ENCODE measurements at regions not wholly inside any gene's neighbourhood (a gene's known extent, or its start where the extent isn't known, plus 50 kb on each side); places are given as distances from the start of the nearest gene placed in this dataset.

DNA sequence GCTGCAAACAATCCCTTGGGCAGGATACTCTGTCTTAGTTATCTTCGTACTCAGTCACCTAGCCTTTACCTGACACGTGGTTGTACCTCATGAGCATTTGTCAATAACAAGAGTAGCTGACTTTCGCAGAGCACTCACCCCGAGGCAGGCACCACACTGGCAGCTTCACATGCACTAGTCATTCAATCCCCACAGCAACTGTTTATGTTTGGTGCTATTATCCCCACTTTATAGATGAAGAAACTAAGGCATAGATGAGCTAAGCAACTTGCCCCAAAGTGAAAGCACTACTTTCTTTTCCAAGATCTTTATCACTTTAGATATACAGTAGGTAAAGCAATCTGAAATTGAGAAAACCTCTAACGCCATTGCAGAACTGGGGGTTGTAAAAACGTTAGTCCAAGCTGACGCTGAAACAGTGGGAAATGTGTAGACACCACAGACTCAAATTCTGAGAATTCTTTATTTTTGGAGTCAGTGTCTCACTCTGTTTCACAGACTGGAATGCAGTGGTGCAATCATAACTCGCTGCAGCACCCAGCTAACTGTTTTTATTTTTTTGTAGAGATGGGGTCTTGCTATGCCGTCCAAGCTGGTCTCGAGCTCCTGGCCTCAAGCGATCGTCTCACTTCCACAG is 446.0 kb downstream of the FOXO1 start:
- Histone ChIP-seq H3K36me3 (ENCODE audit: control insufficient read depth in 2 of 3, insufficient read depth in 3 of 3, low read length in 3 of 3) (no peaks in the 10 kb centered on the region), H3K4me1 (ENCODE audit: control insufficient read depth in 2 of 2, insufficient read depth in 2 of 2, low read length in 2 of 2) (peaks cover 34 to 37% of the 10 kb centered on the region in 2 donors), H3K4me3 (ENCODE audit: low read length) (no peak overlapping the region), H3K27ac (ENCODE audit: low read depth, low read length) (no peak overlapping the region), H3K27me3 (ENCODE audit: control insufficient read depth in 2 of 2, insufficient read depth in 2 of 2, low read length in 2 of 2) (no peaks in the 10 kb centered on the region), H3K9me3 (ENCODE audit: control insufficient read depth in 2 of 3, low read length in 3 of 3) (no peaks in the 10 kb centered on the region)
- Mint-ChIP-seq H3K9me3 (peaks cover 0 to 10% (median 0%) of the 10 kb centered on the region in 11 donors), H3K4me1 (peaks cover 31 to 82% (median 61%) of the 10 kb centered on the region in 7 donors), H3K27ac (peak overlapping the region in 8 of 9 donors; percentile 11 to 96 (median 89)), H3K27me3 (no peaks in the 10 kb centered on the region), H3K36me3 (peaks cover 0 to 18% (median 0%) of the 10 kb centered on the region in 5 donors), H3K4me3 (peak overlapping the region in 2 of 10 donors; percentile 1 to 49)
- intact Hi-C loops (cut with micrococcal nuclease) = no loop called here
- no peak for ATAC-seq
- DNase-seq = no peak
- ChIA-PET POLR2A (interaction anchor here (0.5 to 3.5 kb wide), 4 partner anchors 14 to 33 kb away, joined by 3 to 27 read pairs (median 3); no protein-coding TSS in a partner anchor), CTCF (interaction anchor here (1.5 kb wide), 2 partner anchors 13 to 31 kb away, joined by 3 to 5 read pairs; no protein-coding TSS in a partner anchor)

DNA sequence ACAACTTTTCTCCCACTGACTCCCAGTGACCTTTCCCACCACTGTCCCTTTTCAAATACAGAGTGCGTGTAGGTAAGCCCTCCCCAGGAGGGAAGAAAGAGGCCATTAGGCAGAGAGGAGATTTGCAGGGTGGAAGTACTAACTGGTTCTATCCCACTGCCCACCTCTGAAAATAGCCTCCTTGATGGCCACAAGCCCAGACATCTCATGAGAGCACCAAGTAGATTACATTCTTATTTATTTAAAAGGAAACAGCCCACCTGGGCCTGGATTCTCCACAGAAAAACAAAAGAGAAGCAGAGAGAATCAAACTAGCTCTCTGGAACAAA is 445.3 kb downstream of the FOXO1 start:
- peak overlapping the region; percentile 59 for H3K27ac ChIP-seq (ENCODE audit: low read depth, low read length)
- peaks cover 0 to 8% (median 0%) of the 10 kb centered on the region in 11 donors for H3K9me3 Mint-ChIP-seq
- peaks cover 26 to 75% (median 55%) of the 10 kb centered on the region in 7 donors for H3K4me1 Mint-ChIP-seq
- DNase-seq (no peak), ATAC-seq (no peak)
- no peaks in the 10 kb centered on the region for H3K27me3 ChIP-seq (ENCODE audit: control insufficient read depth in 2 of 2, insufficient read depth in 2 of 2, low read length in 2 of 2)
- H3K4me3 Mint-ChIP-seq = peak overlapping the region in 8 of 10 donors; percentile 32 to 73 (median 70)
- no peaks in the 10 kb centered on the region for H3K9me3 ChIP-seq (ENCODE audit: control insufficient read depth in 2 of 3, low read length in 3 of 3)
- H3K4me3 ChIP-seq (ENCODE audit: low read length) = peak overlapping the region; percentile 10
- peaks cover 31 to 37% of the 10 kb centered on the region in 2 donors for H3K4me1 ChIP-seq (ENCODE audit: control insufficient read depth in 2 of 2, insufficient read depth in 2 of 2, low read length in 2 of 2)
- peak overlapping the region; percentile 74 to 96 (median 90) for H3K27ac Mint-ChIP-seq
- H3K27me3 Mint-ChIP-seq = no peaks in the 10 kb centered on the region
- ChIA-PET CTCF (interaction anchor here (1.5 kb wide), 1 partner anchor 14 kb away, joined by 3 read pairs; no protein-coding TSS in a partner anchor), POLR2A (interaction anchor here (0.7 to 3.5 kb wide), 4 partner anchors 14 to 26 kb away, joined by 3 to 27 read pairs (median 4); no protein-coding TSS in a partner anchor)
- peaks cover 0 to 16% (median 0%) of the 10 kb centered on the region in 5 donors for H3K36me3 Mint-ChIP-seq
- intact Hi-C loops (cut with micrococcal nuclease) = loop anchor here in 1 of 2 donors (1.0 kb wide), 1 partner anchor 34 kb away; no protein-coding TSS in a partner anchor
- H3K36me3 ChIP-seq (ENCODE audit: control insufficient read depth in 2 of 3, insufficient read depth in 3 of 3, low read length in 3 of 3) = no peaks in the 10 kb centered on the region

DNA sequence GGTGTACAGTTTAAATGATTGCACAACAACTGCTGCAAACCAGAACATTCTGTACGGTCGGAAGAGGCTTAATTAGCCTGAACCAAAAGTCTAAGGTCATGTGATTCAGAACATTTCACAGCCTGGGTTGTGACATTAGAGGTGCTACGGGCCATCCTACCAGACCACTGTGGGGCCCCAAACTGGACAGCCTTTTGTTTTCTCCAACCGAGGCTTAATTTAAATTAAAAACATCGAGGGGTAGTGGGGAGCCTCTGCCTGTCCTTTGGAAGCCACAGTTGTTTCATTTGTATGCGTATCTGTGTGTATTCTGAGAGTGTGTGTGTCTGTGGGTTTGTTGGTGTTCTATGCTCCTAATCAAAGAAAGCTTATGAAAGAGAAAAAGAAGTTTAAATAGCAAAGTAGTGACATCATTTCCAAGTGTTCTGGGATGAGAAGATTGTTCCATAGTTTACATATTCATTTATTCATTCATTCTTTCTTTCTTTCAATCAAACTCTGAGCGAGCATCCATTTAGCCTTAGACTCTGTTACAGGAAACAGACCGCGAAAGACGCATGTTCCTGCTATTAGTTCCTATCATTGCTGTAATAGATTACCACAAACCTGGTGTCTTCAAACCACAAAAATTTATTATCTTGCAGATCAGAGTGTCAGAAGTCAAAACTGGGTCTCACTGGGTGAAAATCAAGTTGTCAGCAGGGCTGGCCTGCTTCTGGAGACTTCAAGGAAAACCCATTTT is 444.8 kb downstream of the FOXO1 start:
- Histone ChIP-seq H3K27me3 (ENCODE audit: control insufficient read depth in 2 of 2, insufficient read depth in 2 of 2, low read length in 2 of 2) (no peaks in the 10 kb centered on the region), H3K27ac (ENCODE audit: low read depth, low read length) (peak overlapping the region; percentile 59), H3K4me3 (ENCODE audit: low read length) (peak overlapping the region; percentile 27), H3K9me3 (ENCODE audit: control insufficient read depth in 2 of 3, low read length in 3 of 3) (no peaks in the 10 kb centered on the region), H3K4me1 (ENCODE audit: control insufficient read depth in 2 of 2, insufficient read depth in 2 of 2, low read length in 2 of 2) (peaks cover 31 to 37% of the 10 kb centered on the region in 2 donors), H3K36me3 (ENCODE audit: control insufficient read depth in 2 of 3, insufficient read depth in 3 of 3, low read length in 3 of 3) (no peaks in the 10 kb centered on the region)
- ChIA-PET POLR2A (interaction anchor here (0.7 to 3.5 kb wide), 5 partner anchors 15 to 390 kb away, joined by 3 to 27 read pairs (median 4); no protein-coding TSS in a partner anchor), CTCF (interaction anchor here (1.5 kb wide), 1 partner anchor 14 kb away, joined by 3 read pairs; no protein-coding TSS in a partner anchor)
- intact Hi-C loops (cut with micrococcal nuclease) = loop anchor here (1.0 to 2.0 kb wide), 3 partner anchors 15 to 168 kb away; no protein-coding TSS in a partner anchor
- Mint-ChIP-seq H3K4me3 (peak overlapping the region; percentile 32 to 73 (median 66)), H3K9me3 (peaks cover 0 to 6% (median 0%) of the 10 kb centered on the region in 11 donors), H3K27me3 (no peaks in the 10 kb centered on the region), H3K4me1 (peaks cover 22 to 70% (median 49%) of the 10 kb centered on the region in 7 donors), H3K36me3 (peaks cover 0 to 13% (median 0%) of the 10 kb centered on the region in 5 donors), H3K27ac (peak overlapping the region; percentile 74 to 96 (median 90))
- DNase-seq (peak in 7 of 9 donors; percentile 61 to 86 (median 77)), ATAC-seq (peak; percentile 88)

DNA sequence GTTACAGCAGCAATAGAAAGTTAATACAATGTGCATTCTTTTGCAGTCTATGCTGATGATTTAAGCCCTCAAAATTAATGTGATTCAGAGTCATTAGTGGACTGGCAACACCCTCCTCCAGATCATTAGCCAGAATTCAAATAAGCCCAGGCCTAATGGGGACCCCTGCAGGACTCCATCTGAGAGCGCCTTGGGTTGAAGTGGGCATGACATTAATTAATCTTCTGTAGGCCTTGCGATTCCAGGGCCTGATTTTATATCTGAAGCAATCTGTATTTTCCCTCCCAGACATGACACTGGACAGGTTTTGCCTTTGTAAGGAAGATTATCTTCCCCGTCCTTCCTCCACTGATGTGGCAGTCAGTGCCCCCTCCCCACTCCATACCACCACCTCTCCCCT is 442.9 kb downstream of the FOXO1 start:
- DNase-seq = no peak
- Histone ChIP-seq H3K9me3 (ENCODE audit: control insufficient read depth in 2 of 3, low read length in 3 of 3) (no peaks in the 10 kb centered on the region), H3K36me3 (ENCODE audit: control insufficient read depth in 2 of 3, insufficient read depth in 3 of 3, low read length in 3 of 3) (no peaks in the 10 kb centered on the region), H3K27me3 (ENCODE audit: control insufficient read depth in 2 of 2, insufficient read depth in 2 of 2, low read length in 2 of 2) (no peaks in the 10 kb centered on the region), H3K4me3 (ENCODE audit: low read length) (no peak overlapping the region), H3K27ac (ENCODE audit: low read depth, low read length) (no peak overlapping the region), H3K4me1 (ENCODE audit: control insufficient read depth in 2 of 2, insufficient read depth in 2 of 2, low read length in 2 of 2) (peaks cover 31 to 37% of the 10 kb centered on the region in 2 donors)
- H3K4me3 Mint-ChIP-seq = peak overlapping the region in 2 of 10 donors; percentile 6 to 9
- intact Hi-C loops (cut with micrococcal nuclease) = loop anchor here in 1 of 2 donors (2.0 kb wide), 1 partner anchor 17 kb away; no protein-coding TSS in a partner anchor
- peaks cover 8 to 52% (median 41%) of the 10 kb centered on the region in 7 donors for H3K4me1 Mint-ChIP-seq
- ChIA-PET CTCF (no interaction called here), POLR2A (no interaction called here)
- peaks cover 0 to 2% (median 0%) of the 10 kb centered on the region in 11 donors for H3K9me3 Mint-ChIP-seq
- ATAC-seq = no peak
- no peaks in the 10 kb centered on the region for H3K27me3 Mint-ChIP-seq
- H3K27ac Mint-ChIP-seq = peak overlapping the region in 5 of 9 donors; percentile 26 to 87 (median 82)
- peaks cover 0 to 8% (median 0%) of the 10 kb centered on the region in 5 donors for H3K36me3 Mint-ChIP-seq

DNA sequence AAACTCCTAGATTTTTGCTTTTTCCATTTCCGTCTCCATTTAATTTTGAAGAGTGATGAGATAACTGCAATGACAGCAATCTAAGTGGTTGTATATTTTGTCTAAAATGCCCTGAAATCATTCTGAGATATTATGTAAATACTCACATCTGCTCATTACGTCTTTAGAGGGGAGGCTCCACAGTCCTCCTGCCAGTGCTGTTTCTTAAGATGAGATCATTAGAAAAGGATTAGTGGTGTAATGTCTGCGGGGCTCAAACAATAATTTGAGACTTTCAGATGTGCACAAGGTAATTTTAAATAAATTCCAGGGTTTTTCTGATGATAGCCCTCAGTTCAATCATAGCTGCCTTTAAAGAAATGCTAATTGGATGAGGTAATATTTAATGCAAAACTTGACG is 437.9 kb downstream of the FOXO1 start:
- H3K27ac Mint-ChIP-seq = no peak overlapping the region
- ATAC-seq (no peak), DNase-seq (no peak)
- POLR2A ChIA-PET = no interaction called here
- H3K4me3 Mint-ChIP-seq = no peak overlapping the region
- peaks cover 0 to 5% (median 0%) of the 10 kb centered on the region in 5 donors for H3K36me3 Mint-ChIP-seq
- H3K27me3 ChIP-seq (ENCODE audit: control insufficient read depth in 2 of 2, insufficient read depth in 2 of 2, low read length in 2 of 2) = no peaks in the 10 kb centered on the region
- H3K9me3 Mint-ChIP-seq = peaks cover 0 to 6% (median 0%) of the 10 kb centered on the region in 11 donors
- H3K36me3 ChIP-seq (ENCODE audit: control insufficient read depth in 2 of 3, insufficient read depth in 3 of 3, low read length in 3 of 3) = no peaks in the 10 kb centered on the region
- intact Hi-C loops (cut with micrococcal nuclease) = no loop called here
- CTCF ChIA-PET = no interaction called here
- H3K4me1 Mint-ChIP-seq = peaks cover 12 to 26% (median 22%) of the 10 kb centered on the region in 7 donors
- H3K27me3 Mint-ChIP-seq = no peaks in the 10 kb centered on the region
- H3K9me3 ChIP-seq (ENCODE audit: control insufficient read depth in 2 of 3, low read length in 3 of 3) = no peaks in the 10 kb centered on the region
- H3K27ac ChIP-seq (ENCODE audit: low read depth, low read length) = no peak overlapping the region
- H3K4me1 ChIP-seq (ENCODE audit: control insufficient read depth in 2 of 2, insufficient read depth in 2 of 2, low read length in 2 of 2) = no peaks in the 10 kb centered on the region
- H3K4me3 ChIP-seq (ENCODE audit: low read length) = no peak overlapping the region

DNA sequence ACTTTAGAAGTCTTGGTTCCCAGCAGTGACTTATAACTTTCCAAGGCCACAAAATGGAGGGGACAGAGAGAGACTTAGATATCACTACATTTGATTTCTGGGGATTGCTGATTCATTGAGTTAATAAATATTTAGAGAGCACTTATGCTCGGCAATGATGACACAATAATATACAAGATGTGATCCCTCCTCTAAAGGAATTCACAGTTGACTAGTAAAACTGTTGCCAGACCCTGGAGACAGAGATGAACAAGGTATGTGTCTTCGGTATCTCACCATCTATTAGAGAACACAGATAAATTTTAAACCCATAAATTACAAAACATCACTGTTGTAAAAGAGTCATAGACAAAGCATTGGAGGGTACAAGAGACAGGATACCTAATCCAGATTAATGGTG is 437.5 kb downstream of the FOXO1 start:
- no peaks in the 10 kb centered on the region for H3K9me3 ChIP-seq (ENCODE audit: control insufficient read depth in 2 of 3, low read length in 3 of 3)
- peaks cover 0 to 6% (median 0%) of the 10 kb centered on the region in 11 donors for H3K9me3 Mint-ChIP-seq
- intact Hi-C loops (cut with micrococcal nuclease) = no loop called here
- no peak overlapping the region for H3K27ac ChIP-seq (ENCODE audit: low read depth, low read length)
- H3K4me1 ChIP-seq (ENCODE audit: control insufficient read depth in 2 of 2, insufficient read depth in 2 of 2, low read length in 2 of 2) = no peaks in the 10 kb centered on the region
- H3K27ac Mint-ChIP-seq = peak overlapping the region in 2 of 9 donors; percentile 9 to 32
- H3K27me3 Mint-ChIP-seq = no peaks in the 10 kb centered on the region
- H3K36me3 ChIP-seq (ENCODE audit: control insufficient read depth in 2 of 3, insufficient read depth in 3 of 3, low read length in 3 of 3) = no peaks in the 10 kb centered on the region
- H3K27me3 ChIP-seq (ENCODE audit: control insufficient read depth in 2 of 2, insufficient read depth in 2 of 2, low read length in 2 of 2) = no peaks in the 10 kb centered on the region
- peak overlapping the region in 1 of 10 donors; percentile 10 for H3K4me3 Mint-ChIP-seq
- ATAC-seq (no peak), DNase-seq (no peak)
- POLR2A ChIA-PET = no interaction called here
- H3K4me3 ChIP-seq (ENCODE audit: low read length) = no peak overlapping the region
- H3K36me3 Mint-ChIP-seq = peaks cover 0 to 5% (median 0%) of the 10 kb centered on the region in 5 donors
- CTCF ChIA-PET = no interaction called here
- peaks cover 10 to 26% (median 17%) of the 10 kb centered on the region in 7 donors for H3K4me1 Mint-ChIP-seq

All from naive thymus-derived CD4-positive, alpha-beta T cell (primary cell).